ENCODE measurements at regions not wholly inside any gene's neighbourhood (a gene's known extent, or its start where the extent isn't known, plus 50 kb on each side); places are given as distances from the start of the nearest gene placed in this dataset.

DNA sequence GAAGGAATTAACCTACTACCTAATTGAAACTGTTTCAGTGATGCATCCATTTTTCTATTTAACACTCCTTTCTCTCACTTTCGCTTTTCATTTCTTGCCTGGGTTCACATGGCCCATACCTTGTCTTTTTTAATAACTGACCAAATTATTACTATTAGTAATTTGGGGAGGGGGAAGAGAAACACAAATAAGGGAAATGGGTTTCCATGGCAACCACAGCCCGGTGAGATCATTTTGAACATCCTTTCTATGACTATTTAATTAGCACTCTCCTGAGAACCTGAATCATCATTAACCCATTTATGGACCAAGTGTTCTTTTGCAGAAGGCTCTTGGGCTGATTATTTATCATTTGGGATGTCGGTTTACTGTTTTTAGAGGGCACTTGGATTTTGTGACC, 628.2 kb upstream of the SALL1 start:
- TF ChIP-seq, protein P1, sequence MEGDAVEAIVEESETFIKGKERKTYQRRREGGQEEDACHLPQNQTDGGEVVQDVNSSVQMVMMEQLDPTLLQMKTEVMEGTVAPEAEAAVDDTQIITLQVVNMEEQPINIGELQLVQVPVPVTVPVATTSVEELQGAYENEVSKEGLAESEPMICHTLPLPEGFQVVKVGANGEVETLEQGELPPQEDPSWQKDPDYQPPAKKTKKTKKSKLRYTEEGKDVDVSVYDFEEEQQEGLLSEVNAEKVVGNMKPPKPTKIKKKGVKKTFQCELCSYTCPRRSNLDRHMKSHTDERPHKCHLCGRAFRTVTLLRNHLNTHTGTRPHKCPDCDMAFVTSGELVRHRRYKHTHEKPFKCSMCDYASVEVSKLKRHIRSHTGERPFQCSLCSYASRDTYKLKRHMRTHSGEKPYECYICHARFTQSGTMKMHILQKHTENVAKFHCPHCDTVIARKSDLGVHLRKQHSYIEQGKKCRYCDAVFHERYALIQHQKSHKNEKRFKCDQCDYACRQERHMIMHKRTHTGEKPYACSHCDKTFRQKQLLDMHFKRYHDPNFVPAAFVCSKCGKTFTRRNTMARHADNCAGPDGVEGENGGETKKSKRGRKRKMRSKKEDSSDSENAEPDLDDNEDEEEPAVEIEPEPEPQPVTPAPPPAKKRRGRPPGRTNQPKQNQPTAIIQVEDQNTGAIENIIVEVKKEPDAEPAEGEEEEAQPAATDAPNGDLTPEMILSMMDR (conservative IDR thresholded peaks at IDR 0.05) = no peak
- TF ChIP-seq EZH2 (IDR thresholded peaks at IDR 0.05; ENCODE audit: low read depth) = no peak
